HEK293T (cell line): ENCODE measurements at regions not wholly inside any gene's neighbourhood (a gene's known extent, or its start where the extent isn't known, plus 50 kb on each side); places are given as distances from the start of the nearest gene placed in this dataset.

Experiments
- SP1 ChIP-seq: fragments of 450-650 bp; IDR thresholded peaks from 2 replicates; pipeline ENCODE4 v1.6.1; 2017
- SUZ12 ChIP-seq: fragments of 450-650 bp; IDR thresholded peaks from 2 replicates; pipeline ENCODE4 v1.6.1; 2016; ENCODE audit warnings: mild to moderate bottlenecking
- TF ChIP-seq, protein P1 (sequence below): fragments of 450-650 bp; IDR thresholded peaks from 2 replicates; pipeline ENCODE4 v1.6.1; 2016

DNA sequence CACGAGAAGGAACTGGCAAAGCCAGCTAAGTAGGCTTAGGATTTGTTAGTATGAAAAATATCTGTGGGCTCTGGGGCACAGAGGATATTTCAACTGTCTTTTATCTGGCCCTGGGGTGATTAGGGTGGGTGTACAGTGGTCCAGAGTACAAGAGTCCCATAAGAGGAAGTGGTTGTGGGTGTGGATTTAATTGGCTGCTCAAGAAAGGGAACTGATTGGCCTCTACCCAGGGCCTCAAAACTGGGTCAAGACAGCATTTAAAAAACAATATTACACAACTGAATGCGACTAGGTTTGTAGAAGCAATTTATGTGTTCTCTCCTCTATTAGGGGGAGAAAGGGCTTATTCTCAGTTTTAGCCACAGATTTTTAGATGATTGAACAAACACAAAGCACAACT, 1353.4 kb upstream of the WWC1 start:
- TF ChIP-seq, protein P1, sequence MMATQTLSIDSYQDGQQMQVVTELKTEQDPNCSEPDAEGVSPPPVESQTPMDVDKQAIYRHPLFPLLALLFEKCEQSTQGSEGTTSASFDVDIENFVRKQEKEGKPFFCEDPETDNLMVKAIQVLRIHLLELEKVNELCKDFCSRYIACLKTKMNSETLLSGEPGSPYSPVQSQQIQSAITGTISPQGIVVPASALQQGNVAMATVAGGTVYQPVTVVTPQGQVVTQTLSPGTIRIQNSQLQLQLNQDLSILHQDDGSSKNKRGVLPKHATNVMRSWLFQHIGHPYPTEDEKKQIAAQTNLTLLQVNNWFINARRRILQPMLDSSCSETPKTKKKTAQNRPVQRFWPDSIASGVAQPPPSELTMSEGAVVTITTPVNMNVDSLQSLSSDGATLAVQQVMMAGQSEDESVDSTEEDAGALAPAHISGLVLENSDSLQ, result no peak
- TF ChIP-seq SUZ12 (no peak), SP1 (no peak)
